Stimulated activated naive CD4-positive, alpha-beta T cell treated with Interleukin-2 at 50 U/mL for 16 hours (primary cell): ENCODE measurements at regions not wholly inside any gene's neighbourhood (a gene's known extent, or its start where the extent isn't known, plus 50 kb on each side); places are given as distances from the start of the nearest gene placed in this dataset.
"Not testable (repeated sequence)": the region's sequence is repeated elsewhere in the genome, so short reads cannot be mapped to it uniquely, and the experiment has no call there.

ENCODE experiments used
- DNase-seq: peaks from one replicate; lab custom pipeline; 2025; lab: John Stamatoyannopoulos, UW

DNA sequence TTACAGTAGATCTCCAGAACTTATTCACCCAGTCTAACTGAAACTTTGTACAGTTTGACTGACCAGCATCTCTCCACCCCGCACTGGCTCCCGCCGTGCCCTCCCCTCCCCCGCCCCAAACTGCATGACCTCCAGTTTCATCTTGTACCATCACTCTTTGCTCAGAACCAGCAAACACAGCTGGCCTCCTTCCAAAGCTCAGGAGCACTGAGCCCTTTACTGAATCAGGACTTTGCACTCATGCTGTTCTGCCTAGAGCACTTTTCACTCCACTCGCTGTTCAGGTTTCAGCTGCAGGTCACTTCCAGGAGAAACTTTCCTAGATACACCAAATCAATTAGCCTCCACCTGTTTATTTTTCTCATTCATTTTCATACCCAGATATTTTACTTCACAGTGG lies 455.3 kb upstream of the PDE3A start:
- DNase-seq, result no peak

GRCh38 chr12:19915392-19916195 lies 452.7 kb upstream of the PDE3A start:
- DNase-seq, result no peak

DNA sequence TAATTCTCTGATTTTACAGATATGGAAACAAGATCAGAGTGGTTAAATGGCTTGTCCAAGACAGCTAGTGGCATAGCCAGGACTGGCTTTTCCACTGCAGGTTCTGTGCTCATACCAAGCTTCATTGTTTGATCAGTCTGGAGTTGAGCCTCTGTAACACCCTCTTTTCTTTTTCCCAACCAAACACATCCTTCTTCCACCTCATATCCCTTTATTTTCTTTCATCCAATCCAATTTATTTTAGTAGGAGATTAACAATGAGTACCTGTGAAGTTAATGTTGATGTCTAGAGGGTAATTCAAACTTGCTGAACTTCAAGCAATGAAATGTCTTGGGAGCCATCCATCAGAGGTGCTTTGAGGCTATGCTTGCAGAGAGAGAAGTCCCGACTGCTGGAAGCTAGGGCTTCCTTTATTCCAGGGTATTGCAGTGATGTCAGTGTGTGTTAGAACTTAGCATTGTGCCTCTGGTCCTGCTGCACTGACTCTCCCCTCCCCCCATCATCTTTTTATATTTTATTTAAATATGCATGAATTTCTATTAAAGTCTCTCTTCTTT lies 452.1 kb upstream of the PDE3A start:
- DNase-seq, result no peak

- DNase-seq, result no peak
These were observed 451.4 kb upstream of the PDE3A start for GRCh38 chr12:19916974-19917373.

- DNase-seq, result not testable (repeated sequence)
These were observed 446.6 kb upstream of the PDE3A start for GRCh38 chr12:19921716-19922115.

DNA sequence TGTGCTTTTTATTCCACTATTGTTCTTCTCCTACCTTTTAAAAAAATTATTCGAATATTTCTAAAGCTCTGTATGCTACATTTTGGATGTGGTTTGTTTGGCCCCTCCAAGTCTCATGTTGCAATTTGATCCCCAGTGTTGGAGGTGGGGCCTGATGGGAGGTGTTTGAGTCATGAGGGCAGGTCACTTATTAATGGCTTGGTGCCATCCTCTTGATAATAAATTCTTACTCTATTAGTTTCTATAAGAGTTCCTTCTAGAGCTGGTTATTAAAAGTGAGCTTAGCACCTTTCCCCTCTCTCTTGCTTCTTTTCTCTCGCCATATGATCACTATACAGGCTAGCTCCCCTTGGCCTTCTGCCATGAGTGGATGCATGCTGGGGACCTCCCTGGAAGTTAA lies 445.6 kb upstream of the PDE3A start:
- DNase-seq, result no peak

DNA sequence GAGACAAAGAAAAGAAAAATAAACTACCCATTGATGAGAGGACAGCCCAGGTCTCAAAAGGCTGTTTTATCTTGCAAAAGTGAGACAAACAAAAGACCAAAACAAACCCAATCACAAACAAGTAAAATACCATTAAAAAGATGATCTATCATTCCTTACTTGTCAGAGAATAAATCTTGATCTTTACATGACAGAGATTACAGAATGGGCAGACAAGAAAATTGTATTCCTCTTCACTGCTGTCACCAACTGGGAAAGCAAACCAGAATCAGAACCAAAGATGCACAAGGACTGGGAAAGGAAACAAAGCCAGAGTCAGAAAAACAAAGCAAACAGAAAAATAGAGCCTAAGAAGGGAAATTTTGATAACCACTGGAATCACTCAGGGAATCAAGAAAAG lies 444.0 kb upstream of the PDE3A start:
- DNase-seq, result no peak

DNA sequence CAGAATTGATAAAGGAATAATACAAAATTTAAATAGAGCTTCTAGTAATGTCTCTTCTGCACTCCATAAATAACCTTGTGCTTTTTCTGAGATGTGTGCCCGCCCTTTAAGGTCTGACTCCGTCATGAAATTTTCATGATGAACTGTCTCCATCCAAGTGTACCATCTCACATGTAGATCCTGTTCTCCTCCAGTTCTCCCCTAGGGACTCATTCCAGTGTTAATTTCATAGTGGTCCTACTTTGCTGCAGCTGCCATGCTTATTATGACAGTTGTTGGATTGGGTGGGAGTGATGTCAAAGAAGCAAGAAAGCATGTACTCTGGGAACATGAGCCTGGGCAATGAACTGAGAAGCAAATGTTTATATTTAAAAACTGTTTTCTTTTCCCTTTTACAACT lies 442.5 kb upstream of the PDE3A start:
- DNase-seq, result no peak

GRCh38 chr12:19926266-19926665 lies 442.1 kb upstream of the PDE3A start:
- no peak for DNase-seq

GRCh38 chr12:19927661-19928060 lies 440.7 kb upstream of the PDE3A start:
- DNase-seq, result no peak

GRCh38 chr12:19932413-19932812 lies 435.9 kb upstream of the PDE3A start:
- no peak for DNase-seq

- DNase-seq, result no peak
These were observed 434.4 kb upstream of the PDE3A start for GRCh38 chr12:19933924-19934323.

GRCh38 chr12:19937161-19937560 lies 431.2 kb upstream of the PDE3A start:
- DNase-seq, result no peak

DNA sequence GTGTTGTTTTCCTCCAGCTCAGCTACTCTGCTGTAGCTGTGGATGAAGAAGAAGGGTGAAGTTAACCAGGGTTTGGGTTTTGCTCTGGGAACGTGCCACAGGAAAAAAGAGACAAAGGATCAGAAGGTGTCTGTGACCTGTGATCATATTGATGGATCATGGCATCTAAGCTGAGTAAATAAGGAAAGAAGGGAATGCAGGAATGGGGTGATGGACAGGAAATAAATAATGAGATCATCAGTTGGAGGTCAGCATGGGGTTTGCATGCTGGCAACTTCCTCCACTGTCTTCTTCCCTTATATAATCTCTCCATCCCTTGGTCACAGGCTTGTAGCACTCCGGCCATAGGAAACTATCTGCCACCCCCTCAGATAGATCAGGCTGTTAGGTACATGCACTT lies 430.3 kb upstream of the PDE3A start:
- DNase-seq, result no peak

DNA sequence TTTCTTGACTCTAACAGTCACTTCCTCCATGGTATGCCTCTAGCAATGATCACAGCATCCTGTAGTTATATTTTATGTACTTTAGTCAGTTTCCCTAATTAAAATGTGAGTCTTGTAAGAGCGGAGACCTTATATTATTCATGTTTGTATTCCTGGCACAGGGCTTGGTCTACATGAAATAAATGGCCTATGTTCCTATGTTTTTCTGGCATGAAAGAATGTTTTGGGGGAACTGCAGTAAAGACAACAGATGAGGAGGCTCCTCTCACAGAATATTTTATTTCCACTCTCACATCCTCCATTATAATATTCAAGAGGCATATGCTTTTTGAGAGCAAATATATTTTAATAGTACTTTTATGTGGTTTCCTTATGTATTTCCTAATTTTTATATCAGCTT lies 429.8 kb upstream of the PDE3A start:
- no peak for DNase-seq

DNA sequence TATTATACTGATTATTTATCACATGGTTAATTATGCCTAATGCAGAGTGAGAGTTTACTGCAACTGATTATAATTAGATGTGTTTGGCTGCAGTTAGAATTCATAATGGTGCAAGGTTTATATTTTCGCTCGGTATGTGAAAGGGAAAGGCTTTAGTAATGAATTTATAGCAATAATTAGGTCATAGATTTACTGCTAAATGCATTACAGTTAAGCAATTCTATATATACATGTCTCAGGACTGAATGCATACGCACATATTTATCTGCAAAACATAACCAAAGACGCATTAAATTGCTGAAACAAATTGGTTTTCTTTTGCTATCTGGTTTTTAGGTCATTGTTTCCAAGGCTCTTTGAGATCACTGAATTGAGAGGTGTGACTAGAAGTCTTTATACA lies 428.1 kb upstream of the PDE3A start:
- DNase-seq, result no peak

DNA sequence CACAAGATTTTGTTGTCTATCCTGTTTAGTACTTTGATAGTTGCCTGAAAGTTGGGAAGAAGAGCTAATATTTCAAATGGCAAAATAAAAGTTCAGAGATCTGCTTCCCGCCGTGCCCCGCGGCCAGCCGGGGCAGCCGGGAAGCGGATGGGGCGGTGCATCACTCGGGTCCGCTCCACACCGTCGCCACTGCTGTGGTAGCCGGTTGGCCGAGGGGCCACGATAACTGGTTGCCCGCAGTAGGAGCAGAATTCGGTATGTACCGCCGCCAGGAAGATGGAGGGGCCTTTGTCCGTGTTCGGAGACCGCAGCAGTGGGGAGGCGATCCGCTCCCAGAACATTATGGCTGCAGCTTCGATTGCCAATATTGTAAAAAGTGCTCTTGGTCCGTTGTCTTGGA lies 427.2 kb upstream of the PDE3A start:
- DNase-seq, result no peak

- no peak for DNase-seq
These were observed 422.5 kb upstream of the PDE3A start for GRCh38 chr12:19945559-19946435.

GRCh38 chr12:19946550-19946949 lies 421.8 kb upstream of the PDE3A start:
- no peak for DNase-seq

DNA sequence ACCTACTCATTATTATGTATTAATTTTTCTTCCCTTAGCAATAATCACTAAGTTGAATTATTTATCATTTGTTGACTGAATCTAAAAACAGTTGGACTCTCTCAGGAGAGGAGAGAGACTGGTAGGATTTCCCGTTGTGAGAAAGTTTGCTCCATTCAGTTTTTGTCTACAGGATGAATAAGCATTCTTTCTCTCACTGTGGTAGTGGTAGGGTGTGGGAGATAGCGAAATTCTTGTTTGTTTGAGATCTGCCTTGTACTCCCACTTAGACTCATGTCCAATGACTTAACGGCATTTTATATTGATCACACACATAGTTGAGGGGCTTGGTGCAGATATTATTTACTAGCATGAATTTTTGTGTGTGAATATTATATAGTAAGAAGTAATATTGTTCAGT lies 421.0 kb upstream of the PDE3A start:
- no peak for DNase-seq

GRCh38 chr12:19951664-19952063 lies 416.7 kb upstream of the PDE3A start:
- no peak for DNase-seq

GRCh38 chr12:19953734-19954133 lies 414.6 kb upstream of the PDE3A start:
- no peak for DNase-seq

GRCh38 chr12:19954163-19954562 lies 414.2 kb upstream of the PDE3A start:
- DNase-seq, result no peak
